SIG-M5 treated with dmso at 0.1 percent for 504 hours (cell line): ENCODE measurements at regions not wholly inside any gene's neighbourhood (a gene's known extent, or its start where the extent isn't known, plus 50 kb on each side); places are given as distances from the start of the nearest gene placed in this dataset.

Source experiments
- DNase-seq: peaks from one replicate; lab custom pipeline; 2025; ENCODE audit not compliant: unreplicated experiment; lab: John Stamatoyannopoulos, UW

GRCh38 chr4:180642732-180643131 is 1600.5 kb upstream of the TENM3 start:
- DNase-seq, result no peak

GRCh38 chr4:180650273-180650672 is 1592.9 kb upstream of the TENM3 start:
- no peak for DNase-seq

- DNase-seq, result no peak
These were observed 1590.7 kb upstream of the TENM3 start for GRCh38 chr4:180652533-180652932.

- no peak for DNase-seq
These were observed 1587.3 kb upstream of the TENM3 start for GRCh38 chr4:180655886-180656285.

- DNase-seq, result no peak
These were observed 1585.3 kb upstream of the TENM3 start for GRCh38 chr4:180657881-180658280.

- peak; percentile 65 for DNase-seq
These were observed 1578.3 kb upstream of the TENM3 start for GRCh38 chr4:180664766-180665368.

- DNase-seq, result no peak
These were observed 1577.7 kb upstream of the TENM3 start for GRCh38 chr4:180665481-180665880.

- peak; percentile 62 for DNase-seq
These were observed 1577.0 kb upstream of the TENM3 start for GRCh38 chr4:180665994-180666824.

- DNase-seq, result no peak
These were observed 1574.5 kb upstream of the TENM3 start for GRCh38 chr4:180668732-180669131.

- DNase-seq, result no peak
These were observed 1573.5 kb upstream of the TENM3 start for GRCh38 chr4:180669680-180670079.

GRCh38 chr4:180674619-180675358 is 1568.4 kb upstream of the TENM3 start:
- no peak for DNase-seq

GRCh38 chr4:180675359-180675650 is 1567.9 kb upstream of the TENM3 start:
- no peak for DNase-seq

- no peak for DNase-seq
These were observed 1562.9 kb upstream of the TENM3 start for GRCh38 chr4:180680305-180680704.

- DNase-seq, result no peak
These were observed 1560.4 kb upstream of the TENM3 start for GRCh38 chr4:180682776-180683175.

- DNase-seq, result no peak
These were observed 1560.0 kb upstream of the TENM3 start for GRCh38 chr4:180683186-180683585.

GRCh38 chr4:180688480-180688879 is 1554.7 kb upstream of the TENM3 start:
- no peak for DNase-seq

- DNase-seq, result no peak
These were observed 1548.3 kb upstream of the TENM3 start for GRCh38 chr4:180694875-180695274.

- no peak for DNase-seq
These were observed 1547.4 kb upstream of the TENM3 start for GRCh38 chr4:180695851-180696250.

GRCh38 chr4:180696460-180697092 is 1546.6 kb upstream of the TENM3 start:
- DNase-seq, result no peak

- DNase-seq, result no peak
These were observed 1544.5 kb upstream of the TENM3 start for GRCh38 chr4:180698550-180699195.

- DNase-seq, result no peak
These were observed 1536.4 kb upstream of the TENM3 start for GRCh38 chr4:180706766-180707165.
